Keratinocyte (primary cell): ENCODE measurements at regions not wholly inside any gene's neighbourhood (a gene's known extent, or its start where the extent isn't known, plus 50 kb on each side); places are given as distances from the start of the nearest gene placed in this dataset.

Experiments used
- CTCF ChIP-seq, 3 experiments: IDR thresholded peaks in 1 of 3; conservative IDR thresholded peaks in 1 of 3; optimal IDR thresholded peaks in 1 of 3; 2 replicates in 2 of 3; 3 replicates in 1 of 3; pipeline versions ENCODE3 to v1.5.1; 2011; ENCODE audit warnings: low read length in 3 of 3, mild to moderate bottlenecking in 3 of 3, moderate library complexity in 2 of 3, control low read depth in 1 of 3, inconsistent platforms in 1 of 3; ENCODE audit not compliant: insufficient read depth in 2 of 3; ENCODE audit errors: extremely low read depth in 1 of 3
- EZH2 ChIP-seq: IDR thresholded peaks from one replicate; pipeline ENCODE4 v1.6.1; 2012; ENCODE audit warnings: inconsistent platforms, mild to moderate bottlenecking, low read length, moderate library complexity

- TF ChIP-seq EZH2, result no peak
- TF ChIP-seq CTCF (optimal IDR thresholded peaks at IDR 0.05 in 1 of 3, IDR thresholded peaks at IDR 0.05 in 1 of 3, conservative IDR thresholded peaks at IDR 0.05 in 1 of 3; ENCODE audit: extremely low read depth in 1 of 3, insufficient read depth in 2 of 3, low read length in 3 of 3), result no peak
Observed at GRCh38 chr15:46676233-46677206, 1040.8 kb upstream of the SEMA6D start.
